Cardiac muscle cell (in vitro differentiated cells and primary cell): ENCODE measurements at regions not wholly inside any gene's neighbourhood (a gene's known extent, or its start where the extent isn't known, plus 50 kb on each side); places are given as distances from the start of the nearest gene placed in this dataset.

Source experiments
- DNase-seq, 2 donors: peaks; one replicate each; pipeline versions ENCODE4 v3.0.0 to v3.0.0-alpha.2; 2010 to 2017; ENCODE audit warnings: low read depth in 1 of 2, low spot score in 1 of 2
- H3K27ac ChIP-seq: fragments of 200-600 bp; sonication (generic); 2 replicates; pipeline ENCODE4 v1.5.1; 2016
- H3K27me3 ChIP-seq: fragments of 200-600 bp; sonication (generic); 2 replicates; pipeline ENCODE4 v1.6.0; 2016; ENCODE audit warnings: control low read depth
- H3K36me3 ChIP-seq: fragments of 200-600 bp; sonication (generic); 2 replicates; pipeline ENCODE4 v1.5.1; 2016; ENCODE audit warnings: control low read depth
- H3K4me1 ChIP-seq: fragments of 200-600 bp; sonication (generic); 2 replicates; pipeline ENCODE4 v1.8.1; 2017; ENCODE audit warnings: low read depth, mild to moderate bottlenecking, mixed run types
- H3K4me3 ChIP-seq: fragments of 200-600 bp; sonication (generic); 2 replicates; pipeline ENCODE4 v1.5.1; 2016; ENCODE audit warnings: mild to moderate bottlenecking
- H3K9me3 ChIP-seq: fragments of 200-600 bp; sonication (generic); 2 replicates; pipeline ENCODE4 v1.5.1; 2017; ENCODE audit warnings: low read depth, mild to moderate bottlenecking, control low read depth
- CTCF ChIP-seq: IDR thresholded peaks from 2 replicates; pipeline ENCODE4 v1.5.1; 2012; ENCODE audit warnings: low read depth, mild to moderate bottlenecking, low read length

- no peak for TF ChIP-seq CTCF
- Histone ChIP-seq H3K27me3 (no peaks in the 10 kb centered on the region), H3K9me3 (no peaks in the 10 kb centered on the region), H3K36me3 (no peaks in the 10 kb centered on the region), H3K4me1 (no peaks in the 10 kb centered on the region), H3K27ac (no peak overlapping the region), H3K4me3 (no peak overlapping the region)
- DNase-seq: no peak
Measured at GRCh38 chr12:84243686-84244085, 668.9 kb downstream of the SLC6A15 start.

GRCh38 chr12:84222841-84223240 is 689.8 kb downstream of the SLC6A15 start:
- Histone ChIP-seq H3K4me1 (no peaks in the 10 kb centered on the region), H3K27ac (no peak overlapping the region), H3K36me3 (no peaks in the 10 kb centered on the region), H3K9me3 (no peaks in the 10 kb centered on the region), H3K27me3 (no peaks in the 10 kb centered on the region), H3K4me3 (no peak overlapping the region)
- no peak for DNase-seq
- TF ChIP-seq CTCF: no peak

GRCh38 chr12:84218406-84218805 is 694.2 kb downstream of the SLC6A15 start:
- DNase-seq: no peak
- Histone ChIP-seq H3K36me3 (no peaks in the 10 kb centered on the region), H3K9me3 (no peaks in the 10 kb centered on the region), H3K4me1 (no peaks in the 10 kb centered on the region), H3K27me3 (no peaks in the 10 kb centered on the region), H3K4me3 (no peak overlapping the region), H3K27ac (no peak overlapping the region)
- no peak for TF ChIP-seq CTCF

GRCh38 chr12:84201976-84202375 is 710.6 kb downstream of the SLC6A15 start:
- Histone ChIP-seq H3K27ac (no peak overlapping the region), H3K27me3 (no peaks in the 10 kb centered on the region), H3K4me3 (no peak overlapping the region), H3K4me1 (no peaks in the 10 kb centered on the region), H3K36me3 (no peaks in the 10 kb centered on the region), H3K9me3 (no peaks in the 10 kb centered on the region)
- DNase-seq: no peak
- TF ChIP-seq CTCF: no peak

GRCh38 chr12:84198294-84198946 is 714.2 kb downstream of the SLC6A15 start:
- H3K4me3 ChIP-seq: no peak overlapping the region
- H3K36me3 ChIP-seq: no peaks in the 10 kb centered on the region
- no peak for TF ChIP-seq CTCF
- no peaks in the 10 kb centered on the region for H3K4me1 ChIP-seq
- no peaks in the 10 kb centered on the region for H3K9me3 ChIP-seq
- no peak for DNase-seq
- no peak overlapping the region for H3K27ac ChIP-seq
- H3K27me3 ChIP-seq: no peaks in the 10 kb centered on the region
